ENCODE measurements at regions not wholly inside any gene's neighbourhood (a gene's known extent, or its start where the extent isn't known, plus 50 kb on each side); places are given as distances from the start of the nearest gene placed in this dataset.

- DNase-seq = no peak
Observed at GRCh38 chrX:146154191-146154590, 336.6 kb downstream of the SLITRK2 start.

GRCh38 chrX:146160443-146161203 is 343.0 kb downstream of the SLITRK2 start:
- DNase-seq = no peak

GRCh38 chrX:146173742-146174141 is 356.1 kb downstream of the SLITRK2 start:
- DNase-seq = no peak

- DNase-seq = no peak
Observed at GRCh38 chrX:146181858-146182257, 364.2 kb downstream of the SLITRK2 start.

GRCh38 chrX:146186540-146186939 is 368.9 kb downstream of the SLITRK2 start:
- DNase-seq = no peak

GRCh38 chrX:146189371-146189770 is 371.7 kb downstream of the SLITRK2 start:
- no peak for DNase-seq

- DNase-seq = no peak
Observed at GRCh38 chrX:146208821-146209220, 391.2 kb downstream of the SLITRK2 start.

GRCh38 chrX:146224442-146224841 is 406.8 kb downstream of the SLITRK2 start:
- peak; percentile 0 to 1 for DNase-seq

GRCh38 chrX:146238173-146238572 is 420.5 kb downstream of the SLITRK2 start:
- DNase-seq = no peak

GRCh38 chrX:146241902-146242301 is 424.3 kb downstream of the SLITRK2 start:
- no peak for DNase-seq

GRCh38 chrX:146243041-146243440 is 425.4 kb downstream of the SLITRK2 start:
- no peak for DNase-seq

GRCh38 chrX:146259207-146259606 is 441.6 kb downstream of the SLITRK2 start:
- DNase-seq = no peak

- DNase-seq = no peak
Observed at GRCh38 chrX:146264763-146265375, 447.2 kb downstream of the SLITRK2 start.

- peak; percentile 24 to 59 for DNase-seq
Observed at GRCh38 chrX:146278381-146278780, 460.8 kb downstream of the SLITRK2 start.

All from AML-193 (cell line).